ENCODE measurements at regions not wholly inside any gene's neighbourhood (a gene's known extent, or its start where the extent isn't known, plus 50 kb on each side); places are given as distances from the start of the nearest gene placed in this dataset.
"Not testable (repeated sequence)": the region's sequence is repeated elsewhere in the genome, so short reads cannot be mapped to it uniquely, and the experiment has no call there.

DNA sequence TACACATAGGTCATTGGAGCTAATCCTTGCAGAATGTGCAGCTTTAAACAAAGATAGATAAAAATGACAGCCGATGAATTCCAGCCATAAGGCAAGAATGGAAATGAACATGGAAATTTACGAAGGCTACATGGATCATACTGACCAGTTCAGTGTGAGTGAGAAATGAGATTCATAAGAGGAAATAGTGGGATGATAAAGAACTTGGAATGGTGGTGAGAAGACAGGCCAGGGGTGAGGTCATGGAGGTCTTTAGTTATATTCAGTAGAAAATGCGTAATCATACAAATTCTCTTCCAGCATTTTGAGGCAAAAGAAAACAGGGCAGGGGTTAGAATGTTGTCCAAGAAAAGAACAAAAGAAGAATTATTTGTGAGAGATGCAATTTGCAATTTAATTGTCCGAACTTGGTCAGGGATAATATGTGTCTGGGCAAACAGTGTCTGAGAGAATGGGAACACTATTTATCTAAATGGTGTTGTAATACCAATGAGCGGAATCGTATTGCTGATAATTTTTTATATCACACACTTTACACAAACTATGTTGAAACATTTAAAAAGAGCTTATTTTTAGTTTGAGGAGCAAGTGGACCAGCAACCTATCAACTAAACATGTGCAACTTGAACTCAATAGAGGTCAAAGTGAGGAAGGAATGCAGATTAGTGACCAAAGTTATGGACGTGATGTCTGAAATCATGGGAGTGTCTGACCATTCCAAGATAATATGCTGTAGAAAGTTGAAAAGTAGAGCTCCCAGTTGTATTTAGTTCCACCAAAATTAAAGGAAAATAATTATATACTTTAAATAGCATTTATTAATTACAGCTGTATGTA is 739.0 kb upstream of the NCAM2 start:
- TF ChIP-seq POLR2A (IDR thresholded peaks at IDR 0.05; ENCODE audit: low read length), result no peak
- no peak for TF ChIP-seq GATA1 (IDR thresholded peaks at IDR 0.05; ENCODE audit: low read depth, low read length)
- no peak for DNase-seq

DNA sequence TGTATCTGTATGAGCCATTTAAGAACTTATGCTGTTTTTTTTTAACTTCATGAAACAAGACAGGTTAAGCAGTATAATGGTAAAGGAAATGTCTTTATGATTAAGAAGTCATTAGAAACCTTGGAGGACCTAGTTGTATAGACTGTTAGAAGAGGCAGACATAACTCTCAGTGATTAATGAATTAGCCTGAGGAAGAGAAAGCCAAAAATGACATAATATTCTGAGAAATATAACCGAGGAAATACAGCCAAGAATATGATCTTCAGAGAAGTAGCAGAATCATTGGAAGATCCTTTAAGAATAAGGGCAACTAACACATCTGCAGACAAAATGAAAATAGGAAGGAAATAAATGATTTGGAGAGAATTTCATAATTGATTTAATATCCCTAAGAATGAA is 738.1 kb upstream of the NCAM2 start:
- no peak for TF ChIP-seq POLR2A (IDR thresholded peaks at IDR 0.05; ENCODE audit: low read length)
- TF ChIP-seq GATA1 (IDR thresholded peaks at IDR 0.05; ENCODE audit: low read depth, low read length), result no peak
- no peak for DNase-seq

DNA sequence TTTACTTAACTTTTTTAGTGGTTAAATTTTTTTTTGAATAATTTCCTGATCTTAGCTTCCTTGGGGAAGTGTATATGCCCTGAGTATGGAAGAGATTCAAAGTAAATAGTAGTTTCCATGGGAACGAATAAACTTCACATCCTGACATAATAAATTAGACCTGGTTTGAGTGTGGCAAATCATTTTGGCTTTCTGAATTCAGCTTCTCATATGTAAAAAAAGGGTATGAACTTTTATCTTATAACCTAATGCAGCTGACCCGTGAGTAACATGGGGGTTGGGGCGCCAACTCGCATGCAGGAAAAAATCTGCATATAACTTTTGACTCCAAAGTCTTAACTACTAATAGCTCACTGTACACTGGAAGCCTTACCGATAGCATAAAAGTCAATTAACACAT is 736.8 kb upstream of the NCAM2 start:
- DNase-seq, result no peak
- TF ChIP-seq POLR2A (IDR thresholded peaks at IDR 0.05; ENCODE audit: low read length) (no peak), GATA1 (IDR thresholded peaks at IDR 0.05; ENCODE audit: low read depth, low read length) (no peak)

DNA sequence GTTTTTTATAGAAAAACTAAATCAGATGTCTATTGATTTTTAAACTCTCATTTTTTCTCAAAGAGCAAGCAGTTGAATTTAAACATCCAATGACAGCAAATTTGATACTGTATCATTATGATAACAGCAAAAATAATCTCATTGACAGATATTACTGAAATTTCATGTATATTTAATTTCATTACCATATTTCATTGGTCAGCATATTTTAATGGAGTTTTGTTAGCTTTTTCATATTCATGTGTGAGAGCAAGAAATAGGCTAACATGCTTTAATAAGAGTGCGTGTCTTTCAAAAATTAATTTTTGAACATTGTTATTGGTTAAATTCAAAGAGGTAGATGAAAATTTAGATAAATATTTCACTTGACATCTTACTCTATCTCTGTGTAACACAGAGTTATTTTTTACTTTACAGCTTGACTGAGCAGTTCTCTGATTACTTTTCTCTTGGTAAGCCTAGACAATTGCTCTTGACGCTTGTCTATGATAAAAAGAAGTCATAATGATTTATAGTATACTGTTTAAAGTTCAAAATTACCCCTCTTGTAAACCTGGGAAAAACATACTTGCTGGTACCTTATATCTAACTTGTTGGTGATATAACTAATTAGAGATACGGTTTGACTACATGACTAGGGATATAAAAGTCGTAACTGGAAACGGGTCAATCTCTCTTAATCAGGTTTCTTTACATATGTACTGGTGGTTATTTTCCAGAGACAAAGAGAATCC is 732.3 kb upstream of the NCAM2 start:
- no peak for DNase-seq
- TF ChIP-seq POLR2A (IDR thresholded peaks at IDR 0.05; ENCODE audit: low read length), result no peak
- no peak for TF ChIP-seq GATA1 (IDR thresholded peaks at IDR 0.05; ENCODE audit: low read depth, low read length)

DNA sequence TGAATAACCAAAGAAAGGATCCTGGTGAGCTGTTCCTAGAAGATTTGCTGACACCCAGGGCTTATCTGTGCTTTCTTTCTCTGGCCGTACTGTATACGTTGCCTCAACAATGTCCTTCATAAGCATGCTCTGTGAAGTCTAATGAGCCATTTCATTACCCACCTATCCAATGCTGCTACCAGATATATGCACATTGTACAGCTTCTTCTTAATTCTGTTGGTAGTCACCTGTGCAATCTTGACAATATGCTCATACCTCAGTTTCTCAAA is 731.8 kb upstream of the NCAM2 start:
- TF ChIP-seq POLR2A (IDR thresholded peaks at IDR 0.05; ENCODE audit: low read length), result no peak
- TF ChIP-seq GATA1 (IDR thresholded peaks at IDR 0.05; ENCODE audit: low read depth, low read length), result no peak
- DNase-seq, result no peak

DNA sequence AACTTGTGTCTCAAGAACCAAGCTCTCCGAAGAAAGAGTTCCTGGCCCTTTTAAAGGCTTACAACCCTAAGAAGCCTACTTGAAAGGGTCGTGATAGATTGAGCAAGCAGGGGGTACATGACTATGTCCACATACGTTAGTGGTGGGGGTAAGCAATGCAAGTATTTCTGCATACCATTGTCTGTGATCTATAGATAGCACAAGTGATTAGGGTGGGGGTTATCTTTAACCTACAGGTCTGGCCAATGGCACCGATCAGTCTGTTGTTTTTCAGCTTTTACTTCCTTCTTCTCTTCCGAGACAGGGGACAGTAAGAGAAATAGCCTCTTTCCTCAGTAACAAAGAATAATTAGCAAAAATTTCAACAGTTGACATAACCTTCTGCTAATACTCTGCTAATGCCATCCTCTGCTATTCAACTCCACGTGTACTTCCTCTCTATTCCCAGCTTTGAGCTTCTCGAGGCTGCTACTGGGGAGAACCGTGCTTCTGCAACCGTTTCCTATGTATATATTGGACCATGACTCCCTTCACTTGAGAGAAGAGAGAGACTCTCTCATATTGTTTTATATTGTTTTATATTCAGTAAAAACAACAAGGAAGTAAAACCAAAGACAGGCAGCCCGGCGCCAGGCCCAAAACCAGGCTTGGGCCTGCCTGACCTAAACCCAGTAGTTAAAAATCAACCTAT is 727.7 kb upstream of the NCAM2 start:
- DNase-seq, result peak in 1 of 2 experiments; percentile 22

DNA sequence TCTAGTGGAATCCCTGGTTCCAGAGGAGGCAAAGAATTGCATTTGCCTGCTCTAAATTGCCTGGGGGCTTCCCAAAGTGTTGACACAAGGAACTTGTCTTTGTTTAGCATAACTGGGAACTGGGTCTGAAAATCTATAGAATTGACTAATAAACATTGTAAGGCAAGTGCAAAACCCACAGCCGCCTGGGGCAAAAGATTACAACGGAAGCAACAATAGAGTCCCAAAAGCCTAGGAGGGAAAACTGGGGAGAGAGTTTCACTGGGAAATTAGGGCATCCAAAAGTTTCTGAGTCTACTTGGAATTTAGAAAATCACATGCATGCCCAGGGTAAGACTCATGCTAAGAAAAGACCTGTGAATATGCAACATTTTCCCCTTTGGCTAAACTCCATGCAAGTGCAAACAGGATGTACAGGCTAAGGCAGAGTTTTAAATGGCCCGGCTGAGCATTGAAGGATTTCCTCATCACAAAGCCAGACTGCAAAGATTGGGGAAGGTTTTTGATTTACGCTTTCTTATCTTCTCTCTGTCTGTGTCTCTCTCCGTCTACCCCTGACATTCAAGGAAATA is 725.3 kb upstream of the NCAM2 start:
- TF ChIP-seq POLR2A (IDR thresholded peaks at IDR 0.05; ENCODE audit: low read length), result no peak
- TF ChIP-seq GATA1 (IDR thresholded peaks at IDR 0.05; ENCODE audit: low read depth, low read length), result no peak
- DNase-seq, result no peak

More for the DNA sequence above, 727.7 kb upstream of the NCAM2 start:
- TF ChIP-seq POLR2A (IDR thresholded peaks at IDR 0.05; ENCODE audit: low read length) (no peak), GATA1 (IDR thresholded peaks at IDR 0.05; ENCODE audit: low read depth, low read length) (no peak)

DNA sequence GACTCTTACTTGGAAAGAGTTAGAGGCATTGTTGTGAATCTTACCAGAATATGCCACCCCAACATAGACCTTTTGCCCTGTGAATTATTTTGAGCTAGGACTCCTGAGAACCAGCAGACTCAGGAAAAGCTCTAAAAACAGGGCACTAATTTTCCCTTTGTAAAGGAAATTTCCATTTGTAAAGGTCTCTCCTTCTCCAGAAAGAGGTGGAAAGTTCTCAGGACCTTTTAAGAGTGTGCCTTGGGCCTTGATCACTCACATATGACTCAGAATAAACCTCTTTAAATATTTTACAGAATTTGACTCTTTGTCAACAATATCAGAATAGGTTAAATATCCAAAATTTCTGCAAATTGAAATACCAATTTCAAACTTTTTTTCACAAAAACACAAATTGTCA is 721.8 kb upstream of the NCAM2 start:
- TF ChIP-seq POLR2A (IDR thresholded peaks at IDR 0.05; ENCODE audit: low read length) (no peak), GATA1 (IDR thresholded peaks at IDR 0.05; ENCODE audit: low read depth, low read length) (no peak)
- no peak for DNase-seq

DNA sequence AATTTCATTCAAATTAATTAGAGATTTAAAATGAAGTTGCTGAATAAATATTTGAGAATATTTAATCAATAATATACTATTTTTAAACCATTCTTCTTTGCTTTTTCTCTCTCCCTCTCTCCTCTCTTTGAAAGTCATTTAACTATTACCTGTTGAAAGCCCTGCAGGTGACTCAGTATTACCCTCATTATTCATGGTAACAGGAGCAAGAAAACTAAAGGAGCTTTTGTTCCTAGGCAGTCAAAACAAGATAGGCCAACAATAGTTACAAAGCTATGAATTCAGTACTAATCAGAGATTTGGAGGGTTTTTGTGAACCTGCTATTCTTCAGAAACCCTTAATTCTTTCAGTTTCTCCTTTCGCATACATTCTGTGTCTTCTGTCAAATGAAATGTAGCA is 721.3 kb upstream of the NCAM2 start:
- no peak for DNase-seq
- TF ChIP-seq GATA1 (IDR thresholded peaks at IDR 0.05; ENCODE audit: low read depth, low read length), result no peak
- no peak for TF ChIP-seq POLR2A (IDR thresholded peaks at IDR 0.05; ENCODE audit: low read length)

DNA sequence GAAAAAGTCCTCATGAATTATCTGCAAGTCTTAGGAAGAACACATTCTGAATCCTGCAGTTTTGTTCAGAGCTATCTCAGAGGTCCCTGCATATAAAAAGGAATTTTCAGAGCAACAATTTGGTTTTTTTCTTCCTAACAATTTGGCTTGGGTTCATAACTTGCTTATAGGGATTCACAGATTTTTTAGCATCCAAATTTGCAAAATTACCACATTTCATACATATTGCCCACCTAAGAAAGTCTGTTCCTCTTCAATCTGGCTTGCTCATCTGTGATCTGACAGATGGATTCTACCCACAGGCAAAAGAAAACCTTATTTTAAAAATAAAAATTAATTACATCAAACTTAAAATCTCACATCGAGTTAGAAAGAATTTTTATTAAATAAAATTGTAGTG is 714.4 kb upstream of the NCAM2 start:
- DNase-seq, result no peak
- TF ChIP-seq POLR2A (IDR thresholded peaks at IDR 0.05; ENCODE audit: low read length) (no peak), GATA1 (IDR thresholded peaks at IDR 0.05; ENCODE audit: low read depth, low read length) (no peak)

DNA sequence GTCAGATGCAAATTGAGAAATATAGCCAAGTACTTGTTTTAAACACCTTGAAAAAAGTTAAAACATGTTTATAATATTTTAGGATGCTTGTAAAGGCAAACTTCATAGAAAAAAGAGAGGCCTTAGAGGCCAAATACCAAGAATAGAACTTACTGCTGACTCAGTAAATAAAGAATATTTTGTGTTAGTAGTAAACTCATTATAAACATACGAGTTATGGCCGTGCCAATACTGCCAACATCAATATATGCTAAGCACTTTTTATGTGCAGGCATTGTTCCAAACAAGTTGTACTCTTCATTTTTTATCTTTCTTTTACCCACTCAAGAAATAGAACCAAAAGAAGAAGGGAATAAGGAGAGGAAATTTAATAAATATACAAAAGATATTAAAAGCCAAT is 705.9 kb upstream of the NCAM2 start:
- TF ChIP-seq POLR2A (IDR thresholded peaks at IDR 0.05; ENCODE audit: low read length) (no peak), GATA1 (IDR thresholded peaks at IDR 0.05; ENCODE audit: low read depth, low read length) (no peak)
- no peak for DNase-seq

DNA sequence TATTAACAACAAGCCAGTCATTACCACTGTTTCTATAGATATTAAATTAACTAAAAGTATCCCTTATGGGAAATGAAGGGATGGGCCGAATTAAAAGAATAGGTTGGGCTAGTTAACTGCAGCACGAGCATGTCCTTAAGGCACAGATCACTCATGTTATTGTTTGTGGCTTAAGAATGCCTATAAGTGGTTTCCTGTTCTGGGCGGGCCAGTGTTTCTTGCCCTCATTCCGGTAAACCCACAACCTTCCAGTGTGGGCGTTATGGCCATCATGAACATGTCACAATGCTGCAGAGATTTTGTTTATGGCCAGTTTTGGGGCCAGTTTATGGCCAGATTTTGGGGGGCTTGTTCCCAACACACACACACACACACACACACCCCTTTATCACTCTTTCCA is 705.4 kb upstream of the NCAM2 start:
- DNase-seq, result not testable (repeated sequence)

DNA sequence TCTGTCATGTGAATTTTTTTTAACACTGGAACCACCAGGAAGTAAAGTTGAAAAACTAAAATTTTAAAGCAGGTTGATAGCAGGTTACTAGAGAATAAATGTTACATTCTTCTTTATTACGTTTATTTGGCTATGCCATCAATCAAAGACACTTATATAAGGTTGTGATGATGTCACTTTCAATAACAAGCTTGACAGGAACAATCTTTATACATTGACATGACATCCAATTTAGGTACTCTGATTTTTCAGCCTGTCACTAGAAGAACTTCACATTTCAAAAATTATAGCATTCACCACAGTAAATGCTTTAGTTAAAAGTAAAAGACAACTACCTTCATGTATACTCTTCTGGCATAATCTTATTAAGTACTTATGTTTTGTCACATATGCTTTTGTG is 696.8 kb upstream of the NCAM2 start:
- DNase-seq, result no peak
- TF ChIP-seq GATA1 (IDR thresholded peaks at IDR 0.05; ENCODE audit: low read depth, low read length), result no peak

DNA sequence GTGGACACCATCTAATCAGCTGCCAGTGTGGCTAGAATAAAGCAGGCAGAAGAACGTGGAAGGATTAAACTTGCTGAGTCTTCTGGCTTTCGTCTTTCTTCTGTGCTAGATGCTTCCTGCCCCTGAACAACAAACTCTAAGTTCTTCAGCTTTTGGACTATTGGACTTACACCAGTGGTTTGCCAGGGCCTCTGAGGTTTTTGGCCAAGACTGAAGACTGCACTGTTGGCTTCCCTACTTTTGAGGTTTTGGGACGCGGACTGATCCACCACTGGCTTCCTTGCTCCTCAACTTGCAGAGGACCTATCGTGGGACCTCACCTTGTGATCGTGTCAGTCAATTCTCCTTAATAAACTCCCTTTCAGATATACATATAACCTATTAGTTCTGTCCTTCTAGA is 696.1 kb upstream of the NCAM2 start:
- TF ChIP-seq GATA1 (IDR thresholded peaks at IDR 0.05; ENCODE audit: low read depth, low read length) (no peak), POLR2A (IDR thresholded peaks at IDR 0.05; ENCODE audit: low read length) (no peak)
- DNase-seq, result peak in 1 of 2 experiments; percentile 35
